Breast epithelium (tissue), 3 donors: ENCODE measurements at regions not wholly inside any gene's neighbourhood (a gene's known extent, or its start where the extent isn't known, plus 50 kb on each side); places are given as distances from the start of the nearest gene placed in this dataset.

ENCODE experiments used
- POLR2A ChIP-seq: fragments of 450-650 bp; IDR thresholded peaks from one replicate; pipeline ENCODE4 v1.6.1; 2016; ENCODE audit warnings: antibody characterized with exemption, mild to moderate bottlenecking, moderate library complexity
- TF ChIP-seq, protein P1 (sequence below), 3 donors: fragments of 450-650 bp; IDR thresholded peaks; one replicate each; pipeline ENCODE4 v1.5.1; 2016 to 2017; ENCODE audit warnings: antibody characterized with exemption in 3 of 3, mild to moderate bottlenecking in 3 of 3, moderate library complexity in 3 of 3

DNA sequence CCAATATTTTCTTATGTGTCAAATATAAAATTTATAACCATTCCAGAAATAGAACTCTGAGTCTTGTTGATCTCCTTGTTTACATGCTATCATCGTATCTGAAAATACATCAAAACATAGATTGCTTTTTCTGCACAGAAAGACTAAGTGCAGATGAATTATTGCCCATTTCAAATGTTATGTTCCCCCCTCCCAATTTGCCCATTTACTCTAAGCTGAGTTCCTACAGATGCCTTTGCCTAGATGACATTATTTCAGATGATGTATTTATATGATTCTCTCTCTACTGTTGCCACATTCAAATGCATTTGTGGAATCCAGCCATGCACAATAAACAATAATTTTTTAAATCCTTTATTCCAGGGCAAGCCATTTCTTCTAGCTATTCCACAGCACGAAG is 810.1 kb upstream of the MGAT4C start:
- TF ChIP-seq, protein P1, sequence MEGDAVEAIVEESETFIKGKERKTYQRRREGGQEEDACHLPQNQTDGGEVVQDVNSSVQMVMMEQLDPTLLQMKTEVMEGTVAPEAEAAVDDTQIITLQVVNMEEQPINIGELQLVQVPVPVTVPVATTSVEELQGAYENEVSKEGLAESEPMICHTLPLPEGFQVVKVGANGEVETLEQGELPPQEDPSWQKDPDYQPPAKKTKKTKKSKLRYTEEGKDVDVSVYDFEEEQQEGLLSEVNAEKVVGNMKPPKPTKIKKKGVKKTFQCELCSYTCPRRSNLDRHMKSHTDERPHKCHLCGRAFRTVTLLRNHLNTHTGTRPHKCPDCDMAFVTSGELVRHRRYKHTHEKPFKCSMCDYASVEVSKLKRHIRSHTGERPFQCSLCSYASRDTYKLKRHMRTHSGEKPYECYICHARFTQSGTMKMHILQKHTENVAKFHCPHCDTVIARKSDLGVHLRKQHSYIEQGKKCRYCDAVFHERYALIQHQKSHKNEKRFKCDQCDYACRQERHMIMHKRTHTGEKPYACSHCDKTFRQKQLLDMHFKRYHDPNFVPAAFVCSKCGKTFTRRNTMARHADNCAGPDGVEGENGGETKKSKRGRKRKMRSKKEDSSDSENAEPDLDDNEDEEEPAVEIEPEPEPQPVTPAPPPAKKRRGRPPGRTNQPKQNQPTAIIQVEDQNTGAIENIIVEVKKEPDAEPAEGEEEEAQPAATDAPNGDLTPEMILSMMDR (IDR thresholded peaks at IDR 0.05), result no peak
- TF ChIP-seq POLR2A, result no peak
